A673 (cell line): ENCODE measurements at regions not wholly inside any gene's neighbourhood (a gene's known extent, or its start where the extent isn't known, plus 50 kb on each side); places are given as distances from the start of the nearest gene placed in this dataset.
"Not testable (repeated sequence)": the region's sequence is repeated elsewhere in the genome, so short reads cannot be mapped to it uniquely, and the experiment has no call there.

ENCODE experiments used
- EZH2 ChIP-seq: fragments of 200-600 bp; sonication (generic); IDR thresholded peaks from 2 replicates; pipeline ENCODE4 v1.6.1; 2017; ENCODE audit warnings: borderline replicate concordance, low read depth, mild to moderate bottlenecking, mixed read lengths, antibody characterized with exemption, low read length; ENCODE audit not compliant: poor library complexity, severe bottlenecking
- TF ChIP-seq, protein P1 (sequence below): fragments of 300-800, 200-600 bp; sonication (generic); conservative IDR thresholded peaks from 2 replicates; pipeline ENCODE4 v1.5.1; 2017; ENCODE audit warnings: low read depth, mild to moderate bottlenecking, antibody characterized with exemption, low read length, moderate library complexity, mixed read lengths

DNA sequence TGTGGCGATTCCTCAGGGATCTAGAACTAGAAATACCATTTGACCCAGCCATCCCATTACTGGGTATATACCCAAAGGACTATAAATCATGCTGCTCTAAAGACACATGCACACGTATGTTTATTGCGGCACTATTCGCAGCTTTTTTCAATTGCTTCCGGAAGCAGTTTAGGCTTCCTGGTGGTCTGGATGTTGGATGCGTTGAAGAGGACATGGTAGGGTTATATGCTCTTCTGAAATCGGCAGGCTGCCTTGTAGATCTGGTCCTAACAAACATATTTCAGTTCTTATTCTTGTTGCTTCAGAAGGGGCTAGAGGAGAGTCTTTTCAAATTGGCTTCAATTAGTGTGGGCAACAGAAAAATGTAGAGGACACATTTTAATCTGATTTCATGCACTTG, 243.4 kb downstream of the TMA16 start:
- TF ChIP-seq, protein P1, sequence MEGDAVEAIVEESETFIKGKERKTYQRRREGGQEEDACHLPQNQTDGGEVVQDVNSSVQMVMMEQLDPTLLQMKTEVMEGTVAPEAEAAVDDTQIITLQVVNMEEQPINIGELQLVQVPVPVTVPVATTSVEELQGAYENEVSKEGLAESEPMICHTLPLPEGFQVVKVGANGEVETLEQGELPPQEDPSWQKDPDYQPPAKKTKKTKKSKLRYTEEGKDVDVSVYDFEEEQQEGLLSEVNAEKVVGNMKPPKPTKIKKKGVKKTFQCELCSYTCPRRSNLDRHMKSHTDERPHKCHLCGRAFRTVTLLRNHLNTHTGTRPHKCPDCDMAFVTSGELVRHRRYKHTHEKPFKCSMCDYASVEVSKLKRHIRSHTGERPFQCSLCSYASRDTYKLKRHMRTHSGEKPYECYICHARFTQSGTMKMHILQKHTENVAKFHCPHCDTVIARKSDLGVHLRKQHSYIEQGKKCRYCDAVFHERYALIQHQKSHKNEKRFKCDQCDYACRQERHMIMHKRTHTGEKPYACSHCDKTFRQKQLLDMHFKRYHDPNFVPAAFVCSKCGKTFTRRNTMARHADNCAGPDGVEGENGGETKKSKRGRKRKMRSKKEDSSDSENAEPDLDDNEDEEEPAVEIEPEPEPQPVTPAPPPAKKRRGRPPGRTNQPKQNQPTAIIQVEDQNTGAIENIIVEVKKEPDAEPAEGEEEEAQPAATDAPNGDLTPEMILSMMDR: not testable (repeated sequence)
- not testable (repeated sequence) for TF ChIP-seq EZH2
